ENCODE measurements at regions not wholly inside any gene's neighbourhood (a gene's known extent, or its start where the extent isn't known, plus 50 kb on each side); places are given as distances from the start of the nearest gene placed in this dataset.
"Not testable (repeated sequence)": the region's sequence is repeated elsewhere in the genome, so short reads cannot be mapped to it uniquely, and the experiment has no call there.

- DNase-seq (ENCODE audit: low spot score) = peak; percentile 91
These were observed 160.9 kb downstream of the SPTSSA start for GRCh38 chr14:34300882-34301734.

GRCh38 chr14:34300330-34300729 lies 161.7 kb downstream of the SPTSSA start:
- no peak for DNase-seq (ENCODE audit: low spot score)

GRCh38 chr14:34299360-34299759 lies 162.7 kb downstream of the SPTSSA start:
- DNase-seq (ENCODE audit: low spot score) = no peak

- DNase-seq (ENCODE audit: low spot score) = no peak
These were observed 164.1 kb downstream of the SPTSSA start for GRCh38 chr14:34297786-34298520.

- DNase-seq (ENCODE audit: low spot score) = no peak
These were observed 178.4 kb downstream of the SPTSSA start for GRCh38 chr14:34283590-34283989.

GRCh38 chr14:34277191-34277590 lies 184.8 kb downstream of the SPTSSA start:
- DNase-seq (ENCODE audit: low spot score) = no peak

- DNase-seq (ENCODE audit: low spot score) = no peak
These were observed 186.5 kb downstream of the SPTSSA start for GRCh38 chr14:34275530-34275929.

GRCh38 chr14:34275078-34275477 lies 187.0 kb downstream of the SPTSSA start:
- DNase-seq (ENCODE audit: low spot score) = no peak

- not testable (repeated sequence) for DNase-seq (ENCODE audit: low spot score)
These were observed 188.3 kb downstream of the SPTSSA start for GRCh38 chr14:34273716-34274115.

- no peak for DNase-seq (ENCODE audit: low spot score)
These were observed 191.7 kb downstream of the SPTSSA start for GRCh38 chr14:34270361-34270760.

GRCh38 chr14:34266344-34266743 lies 195.7 kb downstream of the SPTSSA start:
- DNase-seq (ENCODE audit: low spot score) = no peak

- DNase-seq (ENCODE audit: low spot score) = no peak
These were observed 199.7 kb downstream of the SPTSSA start for GRCh38 chr14:34262127-34262910.

GRCh38 chr14:34259996-34260395 lies 202.0 kb downstream of the SPTSSA start:
- no peak for DNase-seq (ENCODE audit: low spot score)

GRCh38 chr14:34258318-34258717 lies 203.7 kb downstream of the SPTSSA start:
- DNase-seq (ENCODE audit: low spot score) = no peak

- DNase-seq (ENCODE audit: low spot score) = no peak
These were observed 204.5 kb downstream of the SPTSSA start for GRCh38 chr14:34257505-34257904.

GRCh38 chr14:34256223-34256622 lies 205.8 kb downstream of the SPTSSA start:
- DNase-seq (ENCODE audit: low spot score) = no peak

GRCh38 chr14:34254571-34254970 lies 207.5 kb downstream of the SPTSSA start:
- no peak for DNase-seq (ENCODE audit: low spot score)

- no peak for DNase-seq (ENCODE audit: low spot score)
These were observed 208.0 kb downstream of the SPTSSA start for GRCh38 chr14:34254031-34254430.

- DNase-seq (ENCODE audit: low spot score) = no peak
These were observed 209.8 kb downstream of the SPTSSA start for GRCh38 chr14:34252227-34252626.

GRCh38 chr14:34251662-34252061 lies 210.4 kb downstream of the SPTSSA start:
- no peak for DNase-seq (ENCODE audit: low spot score)

GRCh38 chr14:34250959-34251358 lies 211.1 kb downstream of the SPTSSA start:
- no peak for DNase-seq (ENCODE audit: low spot score)

GRCh38 chr14:34247605-34248004 lies 214.4 kb downstream of the SPTSSA start:
- no peak for DNase-seq (ENCODE audit: low spot score)
